SKM-1 treated with dmso at 0.1 percent for 144 hours (cell line): ENCODE measurements at regions not wholly inside any gene's neighbourhood (a gene's known extent, or its start where the extent isn't known, plus 50 kb on each side); places are given as distances from the start of the nearest gene placed in this dataset.

Experiments
- DNase-seq: peaks from one replicate; lab custom pipeline; 2025; ENCODE audit not compliant: unreplicated experiment; lab: John Stamatoyannopoulos, UW

DNA sequence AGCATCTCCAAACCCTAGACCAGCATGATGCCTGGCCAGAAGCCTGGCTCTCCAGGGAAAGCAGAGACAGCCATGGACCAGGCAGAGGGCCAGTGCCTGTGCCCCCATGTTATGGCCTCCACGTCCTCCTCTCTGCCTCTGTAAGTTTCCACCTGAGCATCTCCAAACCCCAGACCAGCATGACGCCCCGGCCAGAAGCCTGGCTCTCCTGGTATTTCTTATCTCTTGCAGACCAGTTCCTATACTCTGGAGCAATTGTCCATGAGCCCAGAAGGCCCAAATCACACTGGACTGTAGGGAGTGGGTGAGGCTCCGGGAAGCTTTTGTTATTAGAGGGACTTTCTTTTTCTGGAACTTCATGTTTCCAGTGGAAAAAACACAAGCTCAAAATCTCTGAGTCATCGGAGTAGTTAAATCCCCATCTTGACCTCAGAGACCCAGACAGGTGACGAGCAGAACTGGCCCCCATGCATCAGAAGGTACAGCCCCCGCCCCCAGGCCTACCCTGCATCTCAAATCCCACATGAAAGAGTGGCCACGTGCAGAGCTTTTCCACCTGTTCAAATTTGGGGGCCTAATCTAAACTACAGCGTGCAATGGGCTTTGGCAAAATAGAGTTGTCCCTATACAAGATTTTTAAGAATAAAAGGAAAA lies 110.2 kb upstream of the FOXQ1 start:
- DNase-seq = no peak

DNA sequence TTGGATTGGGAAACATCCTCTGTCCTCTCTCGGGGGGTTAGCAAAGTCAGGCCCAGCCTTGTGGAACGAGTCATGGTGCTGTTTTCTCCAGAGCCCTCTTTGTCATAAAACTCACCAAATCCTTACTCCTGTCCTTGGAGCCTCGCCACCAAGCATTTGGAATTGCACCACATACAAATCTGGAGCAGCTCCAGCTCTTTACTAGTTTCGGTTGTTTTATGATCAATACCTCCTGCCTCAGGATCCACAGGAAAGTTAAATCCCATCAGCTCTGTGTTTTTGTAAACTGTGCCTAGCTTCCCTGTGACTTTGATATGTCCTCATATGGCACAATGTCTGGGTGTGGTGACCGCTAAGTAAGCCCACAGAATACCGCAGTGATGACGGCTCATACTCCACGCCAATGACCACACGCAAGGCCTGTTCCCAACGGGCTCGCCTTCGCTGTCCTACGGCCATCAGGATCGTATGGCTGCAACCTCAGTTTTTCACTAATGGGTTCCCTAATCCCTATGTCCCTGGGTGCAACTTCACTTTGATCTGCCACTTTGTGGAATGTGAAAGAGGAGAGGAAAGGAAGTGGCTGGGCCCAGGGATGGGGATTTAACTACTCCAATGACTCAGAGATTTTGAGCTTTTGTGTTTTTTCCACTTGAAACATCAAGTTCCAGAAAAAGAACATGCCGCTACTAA lies 111.3 kb upstream of the FOXQ1 start:
- DNase-seq = no peak

DNA sequence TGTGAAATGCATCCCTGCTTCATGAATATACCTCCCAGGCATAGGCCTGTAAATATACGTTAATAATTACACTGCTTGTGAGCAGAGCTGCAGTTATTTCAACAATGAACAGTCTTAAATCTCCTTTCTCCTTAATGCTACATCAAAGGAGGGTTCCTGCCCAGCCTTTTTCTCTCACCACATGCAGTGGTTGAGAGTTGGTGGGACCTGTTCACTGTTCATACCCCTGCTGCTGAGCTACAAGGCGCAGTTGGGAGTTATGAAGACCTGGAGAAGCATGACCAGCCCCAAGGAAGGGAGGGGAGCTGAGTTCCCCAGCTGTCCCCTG lies 111.9 kb upstream of the FOXQ1 start:
- no peak for DNase-seq

DNA sequence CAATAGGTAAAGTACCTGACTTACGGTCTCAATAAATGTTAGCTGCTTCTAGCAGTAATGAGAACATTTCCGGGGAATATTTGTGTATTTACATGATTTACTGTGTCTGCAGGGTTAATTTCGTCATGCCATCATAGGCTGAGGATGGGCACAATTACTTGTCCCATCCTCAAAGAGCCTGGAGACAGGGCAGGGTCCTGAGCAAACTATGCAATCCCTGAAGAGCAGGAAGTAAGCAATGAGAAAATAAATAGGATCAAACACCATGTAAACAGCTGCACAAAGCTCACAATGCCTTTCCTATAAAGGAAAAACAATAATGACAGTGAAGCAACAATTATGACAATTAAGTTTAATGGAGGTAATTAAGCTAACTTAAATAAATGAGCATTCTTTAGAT lies 114.6 kb upstream of the FOXQ1 start:
- DNase-seq = no peak

DNA sequence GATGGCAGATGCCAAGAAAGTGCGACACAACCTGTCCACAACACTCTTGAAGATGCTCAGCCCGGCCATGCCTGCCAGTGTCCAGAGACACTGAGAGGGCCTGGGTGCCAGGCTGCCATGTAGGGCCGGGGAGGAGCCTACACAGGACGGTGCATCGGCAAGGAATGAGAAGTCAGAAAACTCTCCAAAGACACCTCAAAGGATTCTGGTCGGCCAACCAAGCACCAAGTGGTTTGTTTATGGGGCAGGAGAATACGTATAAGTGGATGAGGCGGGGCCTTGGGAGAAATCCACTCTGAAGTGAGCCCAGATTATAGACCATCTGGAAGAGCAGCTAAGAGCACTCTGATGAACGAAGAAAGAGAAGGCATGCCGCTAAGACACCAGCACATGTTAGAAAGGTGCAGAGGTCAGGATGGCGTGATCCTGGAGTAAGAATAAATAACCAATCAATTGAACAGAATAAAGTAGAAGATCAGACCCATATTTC lies 120.7 kb upstream of the FOXQ1 start:
- no peak for DNase-seq

DNA sequence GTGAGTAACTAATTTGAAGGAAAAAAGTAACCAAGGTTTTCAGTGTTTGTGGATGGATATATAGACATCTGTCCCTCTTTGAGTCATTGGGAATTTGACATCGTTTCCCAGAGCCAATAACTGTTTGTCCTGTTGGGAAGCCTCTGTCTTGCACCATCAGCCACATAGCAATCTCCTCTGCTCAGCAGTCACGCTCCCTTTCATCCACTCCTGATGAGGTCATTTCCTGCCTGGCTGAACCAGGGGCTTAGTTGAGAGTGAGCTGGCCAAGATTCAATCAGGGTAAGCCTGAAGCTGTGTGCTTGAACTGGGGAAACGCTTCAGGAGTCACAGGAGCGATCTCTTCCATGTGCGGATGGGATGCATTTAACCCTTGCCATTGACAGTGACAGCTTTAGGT lies 121.5 kb upstream of the FOXQ1 start:
- no peak for DNase-seq

DNA sequence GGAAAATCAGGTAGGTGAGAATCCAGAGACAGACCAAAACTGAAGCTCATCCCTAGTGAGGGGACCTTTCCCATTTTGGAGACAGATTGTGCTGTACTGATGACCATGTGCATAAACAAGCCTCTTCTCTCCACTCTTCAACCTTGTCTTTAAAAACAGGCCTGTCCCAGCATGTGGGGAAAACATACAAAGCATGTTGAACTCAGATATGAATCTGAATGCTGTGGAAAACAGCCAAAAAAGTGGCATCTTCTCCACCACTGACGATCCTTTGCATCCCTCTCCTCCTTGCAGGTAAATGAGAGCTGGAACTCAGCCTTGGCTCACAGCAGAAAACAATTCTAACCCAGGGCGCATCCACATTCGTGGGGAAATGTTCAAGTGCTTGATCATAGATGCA lies 123.7 kb upstream of the FOXQ1 start:
- no peak for DNase-seq

DNA sequence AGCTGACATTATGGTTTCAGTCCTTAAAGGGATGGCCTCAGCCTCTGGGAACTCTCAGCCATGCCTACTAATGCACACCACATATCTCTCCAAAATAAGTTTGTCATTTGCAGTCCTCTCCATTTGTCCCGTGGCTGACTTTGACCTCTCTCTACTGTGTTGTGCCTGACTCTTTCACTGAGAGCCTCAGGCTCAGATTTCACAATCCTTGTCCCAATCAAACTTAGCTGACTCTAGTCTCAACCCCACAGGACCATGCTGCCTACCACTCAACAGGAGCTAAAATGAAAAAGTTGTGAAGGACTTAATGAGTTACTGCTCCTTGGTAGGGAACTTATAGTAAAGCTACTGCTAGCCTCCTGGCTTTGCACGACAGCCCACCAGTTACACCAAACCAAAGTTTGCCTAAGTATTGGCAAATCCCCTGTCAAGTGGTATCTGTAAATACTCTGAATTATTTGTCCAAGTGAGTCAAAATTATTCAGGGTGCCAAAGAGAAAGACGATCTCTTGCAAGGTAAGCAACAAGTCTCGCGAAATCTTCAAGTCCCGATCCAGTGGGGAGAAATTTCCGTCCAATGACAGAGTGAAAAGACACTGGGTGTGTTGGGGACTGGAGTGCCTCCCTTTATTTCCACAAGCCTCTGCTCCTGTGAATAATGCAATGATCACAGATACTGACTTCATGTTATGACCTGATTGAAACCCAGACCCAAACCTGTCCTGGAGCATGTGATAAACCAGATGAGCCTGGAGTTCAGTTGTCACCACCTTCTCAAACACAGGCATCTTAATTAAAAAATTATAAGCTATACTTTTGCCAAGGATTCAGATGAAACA lies 124.4 kb upstream of the FOXQ1 start:
- DNase-seq = no peak

DNA sequence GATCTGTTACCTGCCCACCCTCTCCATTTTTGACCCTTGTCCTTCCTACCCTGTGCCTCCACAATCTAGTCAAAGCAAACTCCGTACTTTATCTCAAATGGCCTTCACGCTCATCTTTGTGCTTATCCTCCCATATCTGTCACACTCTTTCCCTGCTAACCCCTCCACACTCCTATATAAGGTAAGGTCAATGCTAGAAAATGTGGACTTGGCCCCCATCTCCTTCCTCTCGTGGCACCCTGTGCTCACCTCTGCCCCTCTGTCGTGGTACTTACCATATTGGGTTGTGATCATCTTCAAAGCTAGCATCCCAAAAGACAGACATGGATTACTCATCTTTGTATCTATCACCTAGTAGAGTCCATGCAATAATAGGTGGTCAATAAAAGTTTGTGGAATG lies 127.6 kb upstream of the FOXQ1 start:
- no peak for DNase-seq

DNA sequence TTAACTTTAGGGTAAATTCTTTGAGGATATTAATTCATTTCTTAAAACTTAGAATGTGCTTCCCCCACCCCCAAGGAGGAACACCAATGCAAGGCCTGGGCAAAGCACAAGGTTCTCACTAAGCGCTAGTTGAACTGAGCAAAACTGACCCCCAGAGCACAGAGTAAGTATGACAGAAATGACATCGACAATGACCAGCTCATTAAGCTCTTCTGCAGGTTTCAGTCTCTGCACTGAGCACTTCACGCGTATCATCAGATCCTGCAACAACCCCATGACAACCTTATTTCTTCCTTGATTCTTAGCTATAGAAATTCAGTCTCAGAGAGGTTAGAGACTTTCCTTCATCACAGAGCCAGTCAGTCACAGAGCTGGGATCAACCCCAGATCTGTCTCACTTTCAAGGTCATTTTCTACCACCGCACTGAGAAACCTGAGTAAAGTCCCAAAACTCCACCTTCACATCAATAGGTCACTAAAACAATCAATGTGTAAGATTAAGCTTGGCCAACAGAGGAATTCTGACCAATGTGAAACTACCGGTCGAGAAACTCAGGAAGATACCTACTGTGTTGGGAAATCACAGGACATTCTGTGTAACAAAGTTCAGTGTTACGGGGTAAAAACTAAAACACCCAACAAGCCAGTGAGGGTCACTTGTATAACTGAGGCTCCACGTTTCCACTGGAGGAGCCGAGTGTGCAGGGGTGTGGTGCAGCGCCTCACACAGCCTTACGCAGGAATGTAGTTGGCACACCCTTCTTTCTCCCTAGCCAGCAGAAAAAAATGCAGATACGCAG lies 129.0 kb upstream of the FOXQ1 start:
- no peak for DNase-seq

DNA sequence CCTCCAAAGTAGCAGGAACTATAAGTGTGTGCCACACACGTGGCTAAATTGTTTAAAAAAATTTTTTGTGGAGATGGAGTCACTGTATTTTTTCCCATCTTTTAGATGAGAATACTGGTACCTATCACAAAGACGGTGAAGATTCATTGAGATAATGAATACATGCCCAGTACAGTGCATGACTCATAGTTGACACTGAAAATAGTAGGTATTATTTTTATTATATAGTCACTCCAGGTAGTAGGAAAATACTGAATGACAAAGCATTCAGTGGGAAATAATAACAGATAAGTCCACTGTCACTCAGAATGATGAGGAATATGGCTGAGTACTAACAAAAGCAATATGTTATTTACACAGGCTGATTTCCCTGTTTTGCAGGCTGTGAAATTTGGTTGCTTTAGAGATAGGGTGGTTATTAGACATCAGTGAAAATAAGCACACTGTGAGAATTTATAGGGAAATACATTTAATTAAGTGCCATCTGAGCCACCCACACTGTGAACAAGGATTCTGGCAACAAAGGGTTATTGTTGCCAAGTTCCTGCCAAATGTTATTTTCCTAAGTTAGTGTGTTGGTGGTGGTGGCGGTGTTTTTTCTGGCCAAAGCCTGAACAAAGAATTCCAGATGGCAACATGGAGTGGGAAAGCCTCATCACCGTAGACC lies 129.8 kb upstream of the FOXQ1 start:
- DNase-seq = no peak

DNA sequence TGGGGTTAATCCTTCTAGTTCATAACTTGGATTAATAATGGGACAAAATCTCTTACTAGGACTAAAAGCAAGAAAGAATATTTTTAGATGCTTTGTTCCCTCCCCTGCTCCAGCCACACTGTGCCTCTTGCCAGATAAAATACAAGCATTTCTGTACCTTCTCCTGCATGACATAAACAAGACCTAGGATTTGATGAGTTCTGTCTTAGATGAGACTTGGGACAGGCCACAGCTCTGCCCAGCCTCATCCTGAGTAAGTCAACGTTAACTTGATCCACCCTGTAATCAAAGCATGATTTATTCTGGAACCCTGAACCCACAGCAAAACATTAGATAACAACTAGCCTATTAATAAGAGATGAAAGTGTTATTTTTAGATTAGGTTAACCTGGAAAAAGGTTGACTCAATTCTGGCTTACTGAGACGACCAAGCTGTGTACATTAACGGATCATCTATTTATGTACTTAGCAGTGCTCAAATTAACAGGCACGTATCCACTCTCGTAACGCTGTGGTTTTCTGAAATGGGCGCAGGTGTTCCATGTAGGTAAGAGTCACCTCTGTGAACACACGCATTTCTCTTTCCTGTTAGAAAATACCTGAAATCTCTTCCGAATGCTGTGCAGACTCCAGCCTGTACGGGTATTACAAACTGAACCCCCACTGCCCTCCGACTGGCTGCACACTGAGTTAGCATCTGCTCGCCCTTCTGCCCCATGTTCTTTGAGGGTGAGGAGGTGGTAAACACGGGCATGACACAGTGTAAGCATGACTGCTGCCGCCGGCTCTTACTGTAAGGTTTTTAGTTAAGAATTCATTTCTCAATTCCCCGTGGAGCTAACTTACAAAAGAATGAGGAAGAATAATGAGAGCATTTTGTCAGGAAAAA lies 132.1 kb upstream of the FOXQ1 start:
- no peak for DNase-seq

DNA sequence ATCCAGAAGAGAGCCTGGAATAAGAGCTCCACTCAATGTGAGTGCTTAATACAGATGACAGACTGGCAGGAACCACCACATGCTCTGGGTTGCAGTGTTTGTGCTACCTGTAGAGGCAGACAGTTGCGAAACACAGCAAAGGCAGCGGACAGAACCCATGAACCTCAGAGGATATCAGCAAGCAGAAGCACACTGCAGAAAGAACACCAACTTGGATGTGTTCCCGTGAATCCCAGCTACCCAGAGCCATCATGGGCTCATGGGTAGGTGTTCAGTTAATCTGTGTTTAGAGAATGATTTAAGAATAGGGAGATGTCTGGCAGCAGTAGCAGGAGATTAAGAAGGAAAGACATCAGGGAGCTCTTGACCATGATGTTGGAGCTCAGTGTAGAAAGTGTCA lies 133.3 kb upstream of the FOXQ1 start:
- no peak for DNase-seq

DNA sequence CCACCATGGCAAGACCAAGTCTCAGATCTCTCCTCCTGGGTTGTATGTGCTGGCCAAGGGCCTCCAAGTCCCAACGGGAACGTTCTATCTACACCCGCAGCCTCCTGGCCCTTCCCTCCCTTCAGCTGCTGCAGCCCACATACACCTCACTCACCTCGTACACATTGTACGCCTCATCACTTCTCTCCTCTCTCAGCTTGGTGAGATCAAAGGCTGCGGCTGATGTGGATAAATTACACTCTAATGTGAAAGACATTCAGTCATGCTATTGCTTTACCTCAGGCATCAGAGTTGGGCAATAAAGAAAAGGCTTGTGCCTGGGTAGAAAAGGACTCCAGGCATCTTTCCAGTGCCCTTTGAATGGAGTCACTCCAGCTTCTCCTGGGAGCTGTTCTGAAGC lies 135.3 kb upstream of the FOXQ1 start:
- no peak for DNase-seq

DNA sequence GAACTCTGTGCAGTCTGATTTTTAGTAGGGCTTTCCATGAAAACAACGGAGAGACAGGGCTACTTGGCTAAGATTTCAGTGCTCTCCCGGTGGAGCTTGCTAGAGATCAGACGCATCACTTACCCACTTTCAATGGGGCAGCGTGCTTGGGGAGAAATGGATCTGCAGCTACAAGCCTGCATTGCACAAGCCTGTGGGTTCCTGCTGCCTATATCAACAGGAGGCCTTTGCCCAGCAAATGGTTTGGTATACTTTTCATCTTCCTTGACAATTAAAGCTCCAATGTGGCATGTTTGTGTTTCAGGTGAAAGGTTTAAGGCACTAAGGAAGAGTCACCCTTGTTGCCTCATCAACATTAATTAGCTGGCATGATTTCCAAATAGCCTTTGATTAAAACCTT lies 136.0 kb upstream of the FOXQ1 start:
- no peak for DNase-seq

DNA sequence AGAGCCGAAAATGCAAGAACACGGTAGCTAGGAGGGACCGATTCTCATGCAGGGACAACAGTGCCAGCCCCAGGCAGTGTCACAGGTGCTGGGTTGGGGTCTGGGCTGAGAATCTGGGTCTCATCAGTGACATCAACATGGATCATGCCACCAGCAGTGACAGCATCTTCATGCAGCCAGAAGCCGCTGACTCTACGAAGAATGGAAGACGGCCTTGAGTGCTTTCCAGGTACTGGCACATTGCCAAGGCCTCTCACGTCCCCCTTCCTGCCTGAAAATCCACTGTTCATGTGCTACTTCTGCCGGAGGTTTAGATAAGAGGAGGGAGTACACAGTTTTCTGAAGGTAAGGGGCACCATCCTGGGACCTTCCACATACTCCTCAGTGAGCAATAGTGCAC lies 141.1 kb upstream of the FOXQ1 start:
- DNase-seq = no peak

DNA sequence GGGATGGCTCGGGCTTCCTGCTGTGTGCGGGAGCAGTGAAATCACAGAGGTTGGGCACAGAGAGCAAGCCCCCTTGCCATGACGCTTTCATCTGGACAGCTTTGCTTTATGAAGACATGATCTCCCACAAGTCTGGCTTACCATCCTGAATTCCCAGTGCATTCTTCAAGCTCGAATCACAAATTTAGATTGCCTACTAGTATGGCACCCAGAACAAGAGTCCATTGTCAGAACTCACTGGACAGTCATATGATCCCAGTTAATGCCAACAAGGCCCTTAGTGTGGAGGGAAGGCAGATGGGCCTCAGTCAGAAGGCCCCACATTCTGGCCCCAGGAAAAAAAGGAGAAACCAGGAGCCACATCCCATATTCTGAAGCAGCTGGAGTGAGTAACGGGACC lies 147.3 kb upstream of the FOXQ1 start:
- DNase-seq = no peak

DNA sequence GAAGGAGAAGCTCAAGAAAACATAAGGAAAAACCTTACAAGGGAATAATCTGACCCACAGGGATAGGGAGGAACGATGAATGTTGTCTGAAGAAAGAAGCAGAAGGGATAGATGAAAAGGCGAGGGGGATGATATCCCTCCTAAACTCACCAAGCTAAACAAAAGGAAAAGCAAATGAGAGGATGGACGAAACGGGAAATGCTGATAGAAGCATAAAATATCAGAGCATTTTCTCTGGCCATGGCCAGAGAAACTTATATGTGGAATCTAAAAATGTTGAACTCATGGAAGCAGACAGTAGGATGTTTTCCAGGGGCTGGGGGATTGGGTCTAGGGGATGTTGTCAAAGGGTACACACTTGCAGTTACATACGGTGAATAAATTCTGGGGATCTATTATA lies 148.4 kb upstream of the FOXQ1 start:
- no peak for DNase-seq

DNA sequence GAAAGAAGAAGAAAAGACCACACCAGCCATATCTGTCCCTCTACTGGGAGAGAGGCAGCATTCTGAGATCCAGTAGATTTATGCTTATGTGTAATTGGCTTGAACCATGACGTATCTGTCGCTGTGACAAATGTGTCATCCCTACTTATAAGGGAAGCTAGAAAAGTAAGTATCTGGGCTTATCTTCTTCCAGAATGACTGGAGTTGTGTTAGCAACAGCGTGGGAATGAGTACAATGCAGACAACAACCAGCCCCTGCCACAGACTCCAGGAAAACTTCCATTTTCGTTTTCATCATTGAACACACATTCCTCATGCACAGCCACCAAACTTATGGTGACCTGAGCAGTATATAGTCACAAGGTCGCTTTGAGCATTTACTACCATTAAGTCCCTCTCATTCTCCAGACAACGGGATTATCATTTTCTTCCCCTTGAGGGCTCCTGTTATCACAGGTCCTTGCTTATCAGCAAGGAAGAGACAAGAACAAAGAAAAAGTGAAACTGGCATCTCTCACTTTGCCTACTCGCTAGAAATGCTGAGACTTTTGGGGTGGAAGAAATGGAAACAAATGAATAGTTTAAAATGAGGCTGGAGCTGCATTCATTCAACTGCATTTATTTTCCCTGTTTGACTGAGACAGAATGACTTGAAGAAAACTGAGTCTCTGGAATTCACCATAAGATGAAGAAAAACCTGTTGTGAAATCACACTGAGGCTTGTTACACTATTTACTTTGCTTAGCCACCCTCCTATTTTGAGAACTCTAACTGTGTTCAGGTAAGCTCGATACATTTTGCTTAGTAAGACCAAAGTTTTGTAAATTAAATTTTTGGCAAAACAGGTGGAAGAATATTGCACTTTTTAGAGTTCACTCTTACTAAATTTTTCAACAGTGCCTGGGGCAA lies 149.3 kb upstream of the FOXQ1 start:
- no peak for DNase-seq
